Keratinocyte (primary cell): ENCODE measurements at regions not wholly inside any gene's neighbourhood (a gene's known extent, or its start where the extent isn't known, plus 50 kb on each side); places are given as distances from the start of the nearest gene placed in this dataset.

ENCODE experiments used
- DNase-seq: peaks from one replicate; pipeline ENCODE4 v3.0.0-alpha.2; 2011; ENCODE audit warnings: low read depth, missing footprints, low spot score
- FAIRE-seq: peaks from 2 replicates; lab custom pipeline; 2011; peaks lifted over from hg19 to GRCh38; lab: Jason Lieb, UNC
- H2AFZ ChIP-seq: 2 replicates; pipeline ENCODE4 v1.6.0; 2012; ENCODE audit warnings: low read length, control low read depth, inconsistent platforms; ENCODE audit not compliant: control insufficient read depth
- H3K27ac ChIP-seq: 2 replicates; pipeline ENCODE4 v1.5.1; 2011; ENCODE audit warnings: low read length; ENCODE audit not compliant: control insufficient read depth, insufficient read depth
- H3K27me3 ChIP-seq: 3 replicates; pipeline ENCODE4 v1.6.0; 2011; ENCODE audit warnings: low read length; ENCODE audit not compliant: control insufficient read depth, insufficient read depth; ENCODE audit errors: extremely low read depth
- H3K36me3 ChIP-seq, 2 experiments: 2 replicates in 1 of 2; 3 replicates in 1 of 2; pipeline ENCODE4 v1.5.1; 2011; ENCODE audit warnings: low read length in 2 of 2, mild to moderate bottlenecking in 1 of 2; ENCODE audit not compliant: control insufficient read depth in 2 of 2, insufficient read depth in 2 of 2; ENCODE audit errors: extremely low read depth in 1 of 2
- H3K4me1 ChIP-seq: 3 replicates; pipeline ENCODE4 v1.5.1; 2011; ENCODE audit warnings: low read length; ENCODE audit not compliant: control insufficient read depth, insufficient read depth; ENCODE audit errors: extremely low read depth
- H3K4me2 ChIP-seq: 3 replicates; pipeline ENCODE4 v1.6.0; 2011; ENCODE audit warnings: low read depth, low read length; ENCODE audit not compliant: control insufficient read depth, insufficient read depth; ENCODE audit errors: extremely low read depth
- H3K4me3 ChIP-seq, 3 experiments: fragments of 200-600 bp in 1 of 3; sonication (generic) in 1 of 3; 2 replicates in 2 of 3; 3 replicates in 1 of 3; pipeline ENCODE4 v1.5.1; 2011 to 2016; ENCODE audit warnings: low read length in 3 of 3, mild to moderate bottlenecking in 3 of 3, control low read depth in 2 of 3, inconsistent platforms in 1 of 3, low read depth in 1 of 3, mixed read lengths in 1 of 3, mixed run types in 1 of 3, moderate library complexity in 1 of 3; ENCODE audit not compliant: control insufficient read depth in 2 of 3, insufficient read depth in 2 of 3; ENCODE audit errors: extremely low read depth in 1 of 3
- H3K79me2 ChIP-seq: 2 replicates; pipeline ENCODE4 v1.6.0; 2012; ENCODE audit warnings: low read length; ENCODE audit not compliant: control insufficient read depth, insufficient read depth
- H3K9ac ChIP-seq: 3 replicates; pipeline ENCODE4 v1.6.0; 2011; ENCODE audit warnings: low read length; ENCODE audit not compliant: control insufficient read depth, insufficient read depth; ENCODE audit errors: extremely low read depth
- H3K9me1 ChIP-seq: 3 replicates; pipeline ENCODE4 v1.6.0; 2011; ENCODE audit warnings: low read length; ENCODE audit not compliant: control insufficient read depth, insufficient read depth; ENCODE audit errors: extremely low read depth
- H3K9me3 ChIP-seq: 2 replicates; pipeline ENCODE4 v1.5.1; 2012; ENCODE audit warnings: low read depth, low read length; ENCODE audit not compliant: control insufficient read depth
- H4K20me1 ChIP-seq: 3 replicates; pipeline ENCODE4 v1.6.0; 2011; ENCODE audit warnings: low read length; ENCODE audit not compliant: control insufficient read depth, insufficient read depth; ENCODE audit errors: extremely low read depth
- CTCF ChIP-seq, 3 experiments: IDR thresholded peaks in 1 of 3; conservative IDR thresholded peaks in 1 of 3; optimal IDR thresholded peaks in 1 of 3; 2 replicates in 2 of 3; 3 replicates in 1 of 3; pipeline versions ENCODE3 to v1.5.1; 2011; ENCODE audit warnings: low read length in 3 of 3, mild to moderate bottlenecking in 3 of 3, moderate library complexity in 2 of 3, control low read depth in 1 of 3, inconsistent platforms in 1 of 3; ENCODE audit not compliant: insufficient read depth in 2 of 3; ENCODE audit errors: extremely low read depth in 1 of 3
- EZH2 ChIP-seq: IDR thresholded peaks from one replicate; pipeline ENCODE4 v1.6.1; 2012; ENCODE audit warnings: inconsistent platforms, mild to moderate bottlenecking, low read length, moderate library complexity
- dilution Hi-C: fragments of 300-500 bp; cut with MboI; formaldehyde crosslinking; loops from one replicate; pipeline ENCODE4 v1.7.0; 2020; ENCODE audit warnings: low sequenced_read_pairs; ENCODE audit not compliant: extremely low pct_ligation_motif_present

DNA sequence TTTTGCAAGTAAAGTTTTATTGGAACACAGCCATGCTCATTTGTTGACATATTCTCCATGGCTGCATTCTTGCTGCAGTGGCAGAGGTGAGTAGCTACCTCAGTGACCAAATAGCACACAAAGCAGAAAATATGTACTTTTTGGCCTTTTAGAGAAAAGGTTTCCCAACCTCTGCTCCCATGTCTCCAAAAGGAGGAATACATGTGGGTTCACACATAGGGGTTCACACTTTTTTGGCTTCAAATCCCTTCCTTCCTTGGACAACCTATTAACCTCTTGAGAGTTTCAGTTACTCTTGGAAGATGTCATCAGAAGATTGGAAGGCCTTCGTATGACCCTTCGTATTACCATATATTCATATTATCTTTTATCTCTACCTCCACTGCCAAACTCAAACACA, 285.1 kb upstream of the TUT7 start:
- Histone ChIP-seq H3K9ac (no peak overlapping the region), H3K9me1 (no peaks in the 10 kb centered on the region), H3K4me3 (no peak overlapping the region), H3K27me3 (no peaks in the 10 kb centered on the region), H2AFZ (no peak overlapping the region), H3K79me2 (no peaks in the 10 kb centered on the region), H3K4me1 (no peaks in the 10 kb centered on the region), H3K4me2 (no peak overlapping the region), H3K9me3 (no peaks in the 10 kb centered on the region), H4K20me1 (no peaks in the 10 kb centered on the region), H3K27ac (no peak overlapping the region), H3K36me3 (no peaks in the 10 kb centered on the region)
- no peak for TF ChIP-seq CTCF (optimal IDR thresholded peaks at IDR 0.05 in 1 of 3, IDR thresholded peaks at IDR 0.05 in 1 of 3, conservative IDR thresholded peaks at IDR 0.05 in 1 of 3; ENCODE audit: extremely low read depth in 1 of 3, insufficient read depth in 2 of 3, low read length in 3 of 3)
- TF ChIP-seq EZH2 = no peak
- DNase-seq (no peak), FAIRE-seq (no peak)
- dilution Hi-C loops = no loop called here

DNA sequence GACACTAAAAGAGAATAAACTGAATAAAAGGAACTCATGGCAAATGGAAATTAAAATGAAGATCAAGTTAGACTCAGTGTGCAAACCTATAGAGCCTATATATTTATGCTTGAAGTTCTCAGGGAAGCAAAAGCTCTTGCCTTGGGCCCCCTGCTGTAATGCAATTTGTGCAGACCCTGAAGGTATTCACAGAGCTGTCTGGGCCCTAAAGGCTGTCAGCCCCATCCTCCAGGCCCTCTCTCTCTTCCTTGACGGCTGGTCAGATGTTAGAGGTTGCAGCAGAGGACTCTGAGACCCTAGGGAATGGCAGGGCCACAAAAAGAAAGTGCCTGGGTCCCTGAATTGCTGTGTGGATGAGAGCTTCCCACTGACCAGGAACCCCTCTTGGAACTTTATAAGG, 283.9 kb upstream of the TUT7 start:
- Histone ChIP-seq H3K9me3 (no peaks in the 10 kb centered on the region), H3K27ac (no peak overlapping the region), H2AFZ (no peak overlapping the region), H3K36me3 (no peaks in the 10 kb centered on the region), H3K4me2 (no peak overlapping the region), H3K79me2 (no peaks in the 10 kb centered on the region), H4K20me1 (no peaks in the 10 kb centered on the region), H3K4me1 (no peaks in the 10 kb centered on the region), H3K9ac (no peak overlapping the region), H3K9me1 (no peaks in the 10 kb centered on the region), H3K4me3 (no peak overlapping the region), H3K27me3 (no peaks in the 10 kb centered on the region)
- DNase-seq (no peak), FAIRE-seq (no peak)
- dilution Hi-C loops = no loop called here
- TF ChIP-seq CTCF (optimal IDR thresholded peaks at IDR 0.05 in 1 of 3, IDR thresholded peaks at IDR 0.05 in 1 of 3, conservative IDR thresholded peaks at IDR 0.05 in 1 of 3; ENCODE audit: extremely low read depth in 1 of 3, insufficient read depth in 2 of 3, low read length in 3 of 3) (no peak), EZH2 (no peak)
